ENCODE measurements at regions not wholly inside any gene's neighbourhood (a gene's known extent, or its start where the extent isn't known, plus 50 kb on each side); places are given as distances from the start of the nearest gene placed in this dataset.

DNA sequence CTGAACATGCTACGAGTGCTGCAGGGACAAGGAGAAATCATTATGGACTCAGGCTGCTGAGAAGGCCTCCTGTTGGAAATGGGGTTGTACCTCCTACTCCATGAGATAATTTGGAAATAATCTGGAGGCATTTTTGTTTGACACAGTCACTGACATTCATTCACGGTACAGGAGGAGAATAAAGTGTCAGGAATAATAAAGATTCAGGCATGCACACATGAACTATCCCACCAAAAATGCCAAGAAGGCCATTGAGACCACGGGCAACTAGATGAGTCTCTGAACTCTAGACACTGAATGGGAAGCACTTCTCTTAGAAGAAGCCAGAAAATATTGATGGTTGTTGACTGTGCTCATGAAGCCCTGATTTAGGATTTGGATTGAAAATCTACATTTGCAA is 220.9 kb upstream of the HABP2 start:
- DNase-seq (ENCODE audit: extremely low spot score) = no peak
- CTCF ChIA-PET = no interaction called here
- POLR2A ChIA-PET = no interaction called here
- TF ChIP-seq ZNF384 (IDR thresholded peaks at IDR 0.05) (no peak), ELF4 (IDR thresholded peaks at IDR 0.05) (no peak), SUZ12 (IDR thresholded peaks at IDR 0.05) (no peak), FOXA1 (IDR thresholded peaks at IDR 0.05) (no peak), HDGF (IDR thresholded peaks at IDR 0.05; ENCODE audit: borderline replicate concordance) (no peak), LEF1 (IDR thresholded peaks at IDR 0.05; ENCODE audit: borderline replicate concordance) (no peak), TARDBP (IDR thresholded peaks at IDR 0.05) (no peak), ARNT (IDR thresholded peaks at IDR 0.05) (no peak), L3MBTL2 (conservative IDR thresholded peaks at IDR 0.05) (no peak)

DNA sequence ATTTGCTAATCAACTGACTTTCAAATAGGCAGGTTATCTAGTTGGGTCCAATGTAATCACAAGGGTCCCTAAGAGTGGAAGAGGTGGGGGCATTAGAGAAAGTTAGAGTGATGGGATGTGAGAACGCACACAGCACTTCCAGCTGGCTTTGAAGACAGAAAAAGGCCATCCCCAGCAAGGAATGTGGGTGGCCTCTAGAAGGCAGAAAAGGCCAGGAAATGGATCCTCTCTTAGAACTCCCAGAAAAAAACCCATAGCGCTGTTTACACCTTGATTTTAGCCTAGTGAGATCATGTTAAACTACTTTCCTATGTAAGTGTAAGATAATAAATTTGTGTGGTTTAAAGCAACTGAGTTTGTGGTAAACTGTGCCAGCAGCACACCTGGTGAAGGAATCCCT is 219.5 kb upstream of the HABP2 start:
- TF ChIP-seq ZNF384 (IDR thresholded peaks at IDR 0.05) (no peak), L3MBTL2 (conservative IDR thresholded peaks at IDR 0.05) (no peak), LEF1 (IDR thresholded peaks at IDR 0.05; ENCODE audit: borderline replicate concordance) (no peak), FOXK2 (IDR thresholded peaks at IDR 0.05) (no peak), SUZ12 (IDR thresholded peaks at IDR 0.05) (no peak), ELF4 (IDR thresholded peaks at IDR 0.05) (no peak)
- ChIA-PET POLR2A (no interaction called here), CTCF (no interaction called here)
- no peak for DNase-seq (ENCODE audit: extremely low spot score)

DNA sequence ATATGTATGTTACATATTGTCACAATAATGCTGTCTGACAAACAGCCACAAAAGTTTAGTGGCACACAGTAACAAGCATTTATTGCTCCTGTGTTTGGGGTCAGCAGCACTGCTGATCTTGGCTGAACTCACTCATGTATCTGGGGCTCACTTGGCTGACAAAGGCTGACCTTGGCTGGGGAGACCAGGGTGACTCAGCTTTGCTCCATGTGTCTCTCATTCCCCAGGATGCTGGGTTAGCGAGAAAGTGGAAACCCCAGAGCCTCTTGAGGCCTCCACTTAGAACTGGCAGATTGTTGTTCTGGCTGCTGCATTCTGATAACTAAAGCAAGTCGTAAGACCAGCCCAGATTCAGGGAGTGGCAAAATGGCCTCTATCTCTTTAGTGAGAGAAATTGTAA is 217.3 kb upstream of the HABP2 start:
- TF ChIP-seq SUZ12 (IDR thresholded peaks at IDR 0.05) = no peak
- TF ChIP-seq FOXA1 (IDR thresholded peaks at IDR 0.05) = no peak
- TF ChIP-seq FOXM1 (IDR thresholded peaks at IDR 0.05; ENCODE audit: borderline replicate concordance) = no peak
- TF ChIP-seq, protein P1, sequence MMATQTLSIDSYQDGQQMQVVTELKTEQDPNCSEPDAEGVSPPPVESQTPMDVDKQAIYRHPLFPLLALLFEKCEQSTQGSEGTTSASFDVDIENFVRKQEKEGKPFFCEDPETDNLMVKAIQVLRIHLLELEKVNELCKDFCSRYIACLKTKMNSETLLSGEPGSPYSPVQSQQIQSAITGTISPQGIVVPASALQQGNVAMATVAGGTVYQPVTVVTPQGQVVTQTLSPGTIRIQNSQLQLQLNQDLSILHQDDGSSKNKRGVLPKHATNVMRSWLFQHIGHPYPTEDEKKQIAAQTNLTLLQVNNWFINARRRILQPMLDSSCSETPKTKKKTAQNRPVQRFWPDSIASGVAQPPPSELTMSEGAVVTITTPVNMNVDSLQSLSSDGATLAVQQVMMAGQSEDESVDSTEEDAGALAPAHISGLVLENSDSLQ (IDR thresholded peaks at IDR 0.05) = no peak
- TF ChIP-seq CTBP1 (IDR thresholded peaks at IDR 0.05; ENCODE audit: borderline replicate concordance) = no peak
- no peak for TF ChIP-seq FOXK2 (IDR thresholded peaks at IDR 0.05)
- no peak for TF ChIP-seq NFRKB (IDR thresholded peaks at IDR 0.05)
- ChIA-PET CTCF (no interaction called here), POLR2A (no interaction called here)
- DNase-seq (ENCODE audit: extremely low spot score) = no peak

DNA sequence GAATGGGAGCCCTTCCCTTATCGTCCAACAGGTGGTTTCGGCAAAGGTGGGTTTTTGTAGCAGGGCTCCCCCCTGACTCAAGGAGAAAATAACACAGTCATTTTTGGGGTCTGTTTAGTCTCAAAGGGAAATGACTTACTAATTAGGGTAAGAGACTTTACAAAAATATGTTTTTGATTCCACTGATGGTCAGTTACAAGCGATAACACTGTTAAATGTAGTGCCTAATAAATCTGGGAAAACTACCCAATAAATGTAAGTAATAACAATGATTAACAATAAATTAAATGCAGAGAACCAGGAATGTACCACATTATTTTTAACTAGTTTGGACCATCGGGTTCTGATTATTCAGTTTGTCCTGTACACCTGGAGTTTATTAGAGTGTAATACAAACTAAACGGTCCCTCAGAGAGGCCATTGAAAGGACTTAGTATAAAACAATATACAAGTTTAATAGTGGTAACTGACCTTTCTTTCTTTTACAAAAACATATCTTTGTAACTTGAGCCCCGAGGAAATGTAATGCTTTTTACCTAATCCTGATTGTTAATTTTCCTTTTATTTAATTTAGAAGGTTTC is 216.2 kb upstream of the HABP2 start:
- ChIA-PET CTCF (no interaction called here), POLR2A (no interaction called here)
- no peak for DNase-seq (ENCODE audit: extremely low spot score)
- TF ChIP-seq L3MBTL2 (conservative IDR thresholded peaks at IDR 0.05) = no peak
- TF ChIP-seq, protein P1 (IDR thresholded peaks at IDR 0.05) = no peak
- no peak for TF ChIP-seq ELF4 (IDR thresholded peaks at IDR 0.05)
- TF ChIP-seq BHLHE40 (IDR thresholded peaks at IDR 0.05; ENCODE audit: borderline replicate concordance) = no peak
- TF ChIP-seq FOXK2 (IDR thresholded peaks at IDR 0.05) = no peak
- no peak for TF ChIP-seq NFRKB (IDR thresholded peaks at IDR 0.05)
- TF ChIP-seq SUZ12 (IDR thresholded peaks at IDR 0.05) = no peak
- no peak for TF ChIP-seq ZNF384 (IDR thresholded peaks at IDR 0.05)

DNA sequence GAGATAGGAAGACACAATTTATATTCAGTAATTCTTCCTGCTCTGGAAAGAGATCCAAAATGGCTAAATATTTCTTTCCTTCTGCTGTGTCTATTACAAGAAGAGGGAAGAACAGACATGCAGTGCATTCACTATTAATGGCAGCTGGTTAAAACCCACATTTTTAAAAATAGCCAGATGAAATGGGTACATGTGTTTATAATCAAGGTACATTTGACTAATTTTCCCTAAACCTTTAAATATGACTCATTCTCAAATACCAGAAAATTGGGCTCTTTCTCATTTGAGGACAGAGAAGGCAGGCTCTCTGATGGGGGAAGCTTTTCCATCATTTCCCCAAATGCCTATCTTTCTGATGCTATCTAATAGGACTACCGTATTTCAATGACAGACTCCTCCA is 215.7 kb upstream of the HABP2 start:
- ChIA-PET CTCF (interaction anchor here (0.6 kb wide), 1 partner anchor 97 kb away, joined by 3 read pairs; no protein-coding TSS in a partner anchor), POLR2A (interaction anchor here (1.1 to 1.2 kb wide), 2 partner anchors 10 to 13 kb away, joined by 3 read pairs; no protein-coding TSS in a partner anchor)
- TF ChIP-seq, protein P1 (IDR thresholded peaks at IDR 0.05) = no peak
- no peak for TF ChIP-seq FOXM1 (IDR thresholded peaks at IDR 0.05; ENCODE audit: borderline replicate concordance)
- no peak for TF ChIP-seq FOXK2 (IDR thresholded peaks at IDR 0.05)
- TF ChIP-seq NFRKB (IDR thresholded peaks at IDR 0.05) = no peak
- no peak for TF ChIP-seq LEF1 (IDR thresholded peaks at IDR 0.05; ENCODE audit: borderline replicate concordance)
- TF ChIP-seq TARDBP (IDR thresholded peaks at IDR 0.05) = no peak
- TF ChIP-seq CTBP1 (IDR thresholded peaks at IDR 0.05; ENCODE audit: borderline replicate concordance) = no peak
- no peak for TF ChIP-seq SP1 (IDR thresholded peaks at IDR 0.05)
- no peak for TF ChIP-seq ARNT (IDR thresholded peaks at IDR 0.05)
- TF ChIP-seq HDGF (IDR thresholded peaks at IDR 0.05; ENCODE audit: borderline replicate concordance) = no peak
- no peak for TF ChIP-seq FOXA1 (IDR thresholded peaks at IDR 0.05)
- no peak for TF ChIP-seq ZNF384 (IDR thresholded peaks at IDR 0.05)
- no peak for DNase-seq (ENCODE audit: extremely low spot score)

DNA sequence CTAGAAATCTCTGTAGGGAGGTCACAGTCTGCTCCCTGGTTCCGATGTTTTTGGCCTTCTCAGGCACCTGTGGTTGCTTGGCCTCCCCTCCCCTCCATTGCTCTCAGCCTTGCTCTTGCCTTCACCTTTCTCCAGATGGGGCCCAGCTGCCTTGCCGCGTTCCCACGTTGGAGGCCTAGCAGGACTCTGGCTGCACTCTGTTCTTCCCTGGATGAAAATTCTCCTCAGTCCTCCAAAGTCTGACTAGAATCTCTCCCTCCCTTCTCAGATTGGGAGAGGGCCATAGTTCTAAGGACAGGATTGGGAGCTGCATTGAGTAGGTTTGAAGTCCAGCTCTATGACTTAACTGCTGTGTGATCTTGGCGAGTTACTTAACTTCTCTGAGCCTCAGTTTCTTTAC is 213.7 kb upstream of the HABP2 start:
- ChIA-PET POLR2A (no interaction called here), CTCF (no interaction called here)
- TF ChIP-seq BHLHE40 (IDR thresholded peaks at IDR 0.05; ENCODE audit: borderline replicate concordance) = no peak
- TF ChIP-seq ARNT (IDR thresholded peaks at IDR 0.05) = no peak
- no peak for TF ChIP-seq LEF1 (IDR thresholded peaks at IDR 0.05; ENCODE audit: borderline replicate concordance)
- no peak for TF ChIP-seq SUZ12 (IDR thresholded peaks at IDR 0.05)
- DNase-seq (ENCODE audit: extremely low spot score) = no peak

DNA sequence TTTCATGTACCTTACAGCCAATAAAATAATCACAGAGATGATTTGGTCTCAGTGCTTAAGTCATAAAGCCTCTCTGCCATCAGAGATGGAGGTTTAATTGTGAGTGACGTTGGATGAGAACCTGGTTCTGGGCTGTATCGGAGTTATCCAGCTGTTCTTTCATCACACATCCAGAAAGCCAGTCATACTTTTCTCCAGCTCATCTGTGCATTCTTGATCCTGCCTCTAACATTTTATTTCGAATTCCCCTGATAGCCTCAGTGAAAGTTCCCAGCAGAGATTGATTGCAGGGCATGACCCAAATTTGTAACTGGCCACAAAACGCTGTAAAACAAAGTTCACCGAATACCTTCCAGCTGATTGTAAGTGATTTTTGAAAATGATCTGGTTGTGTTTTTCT is 212.6 kb upstream of the HABP2 start:
- ChIA-PET CTCF (interaction anchor here (0.6 kb wide), 1 partner anchor 59 kb away, joined by 3 read pairs; no protein-coding TSS in a partner anchor), POLR2A (no interaction called here)
- TF ChIP-seq ARNT (IDR thresholded peaks at IDR 0.05) = no peak
- TF ChIP-seq L3MBTL2 (conservative IDR thresholded peaks at IDR 0.05) = no peak
- no peak for TF ChIP-seq HDGF (IDR thresholded peaks at IDR 0.05; ENCODE audit: borderline replicate concordance)
- TF ChIP-seq BHLHE40 (IDR thresholded peaks at IDR 0.05; ENCODE audit: borderline replicate concordance) = no peak
- no peak for TF ChIP-seq FOXA1 (IDR thresholded peaks at IDR 0.05)
- TF ChIP-seq, protein P1 (IDR thresholded peaks at IDR 0.05) = no peak
- TF ChIP-seq LEF1 (IDR thresholded peaks at IDR 0.05; ENCODE audit: borderline replicate concordance) = no peak
- no peak for TF ChIP-seq FOXM1 (IDR thresholded peaks at IDR 0.05; ENCODE audit: borderline replicate concordance)
- no peak for TF ChIP-seq TARDBP (IDR thresholded peaks at IDR 0.05)
- no peak for TF ChIP-seq SUZ12 (IDR thresholded peaks at IDR 0.05)
- DNase-seq (ENCODE audit: extremely low spot score) = no peak

All from HEK293T (cell line).